HEK293 (cell line): ENCODE measurements at regions not wholly inside any gene's neighbourhood (a gene's known extent, or its start where the extent isn't known, plus 50 kb on each side); places are given as distances from the start of the nearest gene placed in this dataset.

Experiments used
- CTCF ChIA-PET: fragments of 350-600 bp; formaldehyde crosslinking; extraction: SDS; loops from one replicate; lab custom pipeline; 2021; ENCODE audit warnings: antibody characterized with exemption; lab: Yijun Ruan, JAX
- POLR2A ChIA-PET: fragments of 300-600 bp; formaldehyde crosslinking; extraction: SDS; loops from one replicate; lab custom pipeline; 2020; ENCODE audit warnings: antibody characterized with exemption, inconsistent platforms; lab: Yijun Ruan, JAX
- H3K27ac ChIP-seq: fragments of 200-500 bp; sonication (Bioruptor generic); 2 replicates; pipeline ENCODE4 v1.5.1; 2014; ENCODE audit warnings: low read depth, low read length, control low read depth, inconsistent platforms; ENCODE audit errors: extremely low read depth
- H3K36me3 ChIP-seq, 2 experiments: fragments of 200-500 bp in 1 of 2; sonication (Bioruptor generic) in 1 of 2; 1 replicate in 1 of 2; 2 replicates in 1 of 2; pipeline ENCODE4 v1.5.1; 2014 to 2017; ENCODE audit warnings: inconsistent platforms in 2 of 2, low read length in 2 of 2; ENCODE audit not compliant: control insufficient read depth in 2 of 2, insufficient read depth in 1 of 2
- H3K4me1 ChIP-seq: fragments of 200-500 bp; sonication (Bioruptor generic); 2 replicates; pipeline ENCODE4 v1.5.1; 2014; ENCODE audit warnings: mild to moderate bottlenecking, low read length, inconsistent platforms; ENCODE audit not compliant: control insufficient read depth, insufficient read depth
- H3K4me3 ChIP-seq: 2 replicates; pipeline ENCODE4 v1.5.1; 2011; ENCODE audit warnings: low read depth, mild to moderate bottlenecking, control low read depth, low read length, moderate library complexity
- H3K9me3 ChIP-seq: fragments of 200-500 bp; sonication (Bioruptor generic); 2 replicates; pipeline ENCODE4 v1.5.1; 2014; ENCODE audit warnings: low read depth, low read length, inconsistent platforms; ENCODE audit not compliant: control insufficient read depth, insufficient read depth
- BCL11A ChIP-seq: fragments of 450-650 bp; formaldehyde crosslinking; IDR thresholded peaks from 2 replicates; pipeline ENCODE4 v1.5.1; 2016; ENCODE audit warnings: low read depth, missing biosample characterization, missing genetic modification characterization
- HOXC10 ChIP-seq: sonication (generic); formaldehyde crosslinking; IDR thresholded peaks from 2 replicates; pipeline ENCODE4 v1.8.1; 2023; ENCODE audit warnings: mild to moderate bottlenecking, missing genetic modification reagents
- MEIS1 ChIP-seq: sonication (generic); formaldehyde crosslinking; IDR thresholded peaks from 2 replicates; pipeline ENCODE4 v1.8.1; 2022; ENCODE audit warnings: missing genetic modification reagents, mild to moderate bottlenecking, borderline replicate concordance
- MZF1 ChIP-seq: fragments of 450-650 bp; formaldehyde crosslinking; IDR thresholded peaks from 2 replicates; pipeline ENCODE4 v1.5.1; 2017; ENCODE audit warnings: missing biosample characterization, missing genetic modification characterization, borderline replicate concordance
- SALL2 ChIP-seq: fragments of 450-650 bp; formaldehyde crosslinking; IDR thresholded peaks from 2 replicates; pipeline ENCODE4 v1.5.0; 2017; ENCODE audit warnings: missing biosample characterization, mild to moderate bottlenecking, missing genetic modification characterization, borderline replicate concordance
- ZFP41 ChIP-seq: fragments of 450-650 bp; formaldehyde crosslinking; IDR thresholded peaks from 2 replicates; pipeline ENCODE4 v1.5.1; 2016; ENCODE audit warnings: missing biosample characterization, missing genetic modification characterization, borderline replicate concordance
- ZNF214 ChIP-seq: fragments of 450-650 bp; formaldehyde crosslinking; IDR thresholded peaks from 2 replicates; pipeline ENCODE4 v1.5.1; 2017; ENCODE audit warnings: missing biosample characterization, mild to moderate bottlenecking, missing genetic modification characterization, borderline replicate concordance
- ZNF311 ChIP-seq: fragments of 450-650 bp; formaldehyde crosslinking; IDR thresholded peaks from 2 replicates; pipeline ENCODE4 v1.5.1; 2017; ENCODE audit warnings: missing biosample characterization, missing genetic modification characterization, borderline replicate concordance
- ZNF324 ChIP-seq: fragments of 450-650 bp; formaldehyde crosslinking; IDR thresholded peaks from 2 replicates; pipeline ENCODE4 v1.5.1; 2016; ENCODE audit warnings: missing biosample characterization, missing genetic modification characterization
- ZNF423 ChIP-seq: fragments of 450-650 bp; formaldehyde crosslinking; IDR thresholded peaks from 2 replicates; pipeline ENCODE4 v1.5.1; 2016; ENCODE audit warnings: missing biosample characterization, missing genetic modification characterization
- ZNF529 ChIP-seq: fragments of 450-650 bp; formaldehyde crosslinking; IDR thresholded peaks from 2 replicates; pipeline ENCODE4 v1.5.1; 2017; ENCODE audit warnings: missing genetic modification characterization, missing biosample characterization; ENCODE audit not compliant: insufficient replicate concordance
- ZNF549 ChIP-seq: fragments of 450-650 bp; IDR thresholded peaks from 2 replicates; pipeline ENCODE4 v1.5.1; 2018; ENCODE audit warnings: missing biosample characterization, missing genetic modification characterization, mild to moderate bottlenecking, inconsistent platforms, moderate library complexity
- ZNF558 ChIP-seq: fragments of 450-650 bp; formaldehyde crosslinking; IDR thresholded peaks from 2 replicates; pipeline ENCODE4 v1.5.1; 2016; ENCODE audit warnings: missing biosample characterization, missing genetic modification characterization
- ZNF654 ChIP-seq: fragments of 450-650 bp; formaldehyde crosslinking; IDR thresholded peaks from 2 replicates; pipeline ENCODE4 v1.5.1; 2016; ENCODE audit warnings: low read depth, missing biosample characterization, missing genetic modification characterization
- ZNF660 ChIP-seq: fragments of 450-650 bp; IDR thresholded peaks from 2 replicates; pipeline ENCODE4 v1.5.1; 2018; ENCODE audit warnings: missing biosample characterization, mild to moderate bottlenecking, missing genetic modification characterization
- ZNF664 ChIP-seq: fragments of 450-650 bp; formaldehyde crosslinking; IDR thresholded peaks from 2 replicates; pipeline ENCODE4 v1.5.1; 2016; ENCODE audit warnings: missing biosample characterization, missing genetic modification characterization
- ZNF776 ChIP-seq: fragments of 450-650 bp; formaldehyde crosslinking; IDR thresholded peaks from 2 replicates; pipeline ENCODE4 v1.5.0; 2017; ENCODE audit warnings: missing biosample characterization, missing genetic modification characterization, borderline replicate concordance
- ZNF843 ChIP-seq: fragments of 450-650 bp; formaldehyde crosslinking; IDR thresholded peaks from 2 replicates; pipeline ENCODE4 v1.5.1; 2016; ENCODE audit warnings: missing biosample characterization, missing genetic modification characterization
- ZXDB ChIP-seq: fragments of 450-650 bp; formaldehyde crosslinking; IDR thresholded peaks from 2 replicates; pipeline ENCODE4 v1.5.1; 2016; ENCODE audit warnings: missing biosample characterization, missing genetic modification characterization
- TF ChIP-seq, protein P1 (sequence below): fragments of 450-650 bp; formaldehyde crosslinking; IDR thresholded peaks from 2 replicates; pipeline ENCODE4 v1.5.1; 2016; ENCODE audit warnings: missing biosample characterization, missing genetic modification characterization
- TF ChIP-seq, protein P2 (sequence below): fragments of 450-650 bp; formaldehyde crosslinking; IDR thresholded peaks from 2 replicates; pipeline ENCODE4 v1.5.1; 2016; ENCODE audit warnings: missing biosample characterization, missing genetic modification characterization

DNA sequence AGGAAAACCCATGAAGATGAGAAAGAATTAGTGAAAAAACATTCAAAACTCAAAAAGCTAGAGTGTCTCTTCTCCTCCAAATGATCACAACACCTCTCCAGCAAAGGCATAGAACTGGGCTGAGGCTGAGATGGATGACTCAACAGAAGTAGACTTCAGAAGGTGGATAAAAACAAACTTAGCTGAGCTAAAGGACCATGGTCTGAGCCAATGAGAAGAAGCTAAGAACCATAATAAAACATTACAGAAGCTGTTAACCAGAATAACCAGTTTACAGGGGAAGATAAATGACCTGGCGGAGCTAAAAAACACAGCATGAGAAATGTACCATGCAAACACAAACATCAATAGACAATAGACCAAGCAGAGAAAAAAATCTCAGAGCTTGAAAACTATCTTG is 904.1 kb upstream of the MANEA start:
- Histone ChIP-seq H3K27ac (no peak overlapping the region), H3K36me3 (no peaks in the 10 kb centered on the region), H3K4me3 (no peak overlapping the region), H3K9me3 (no peaks in the 10 kb centered on the region), H3K4me1 (no peaks in the 10 kb centered on the region)
- CTCF ChIA-PET = interaction anchor here (0.8 kb wide), 1 partner anchor 20 kb away, joined by 3 read pairs; no protein-coding TSS in a partner anchor
- TF ChIP-seq ZNF423 = no peak
- TF ChIP-seq, protein P1, sequence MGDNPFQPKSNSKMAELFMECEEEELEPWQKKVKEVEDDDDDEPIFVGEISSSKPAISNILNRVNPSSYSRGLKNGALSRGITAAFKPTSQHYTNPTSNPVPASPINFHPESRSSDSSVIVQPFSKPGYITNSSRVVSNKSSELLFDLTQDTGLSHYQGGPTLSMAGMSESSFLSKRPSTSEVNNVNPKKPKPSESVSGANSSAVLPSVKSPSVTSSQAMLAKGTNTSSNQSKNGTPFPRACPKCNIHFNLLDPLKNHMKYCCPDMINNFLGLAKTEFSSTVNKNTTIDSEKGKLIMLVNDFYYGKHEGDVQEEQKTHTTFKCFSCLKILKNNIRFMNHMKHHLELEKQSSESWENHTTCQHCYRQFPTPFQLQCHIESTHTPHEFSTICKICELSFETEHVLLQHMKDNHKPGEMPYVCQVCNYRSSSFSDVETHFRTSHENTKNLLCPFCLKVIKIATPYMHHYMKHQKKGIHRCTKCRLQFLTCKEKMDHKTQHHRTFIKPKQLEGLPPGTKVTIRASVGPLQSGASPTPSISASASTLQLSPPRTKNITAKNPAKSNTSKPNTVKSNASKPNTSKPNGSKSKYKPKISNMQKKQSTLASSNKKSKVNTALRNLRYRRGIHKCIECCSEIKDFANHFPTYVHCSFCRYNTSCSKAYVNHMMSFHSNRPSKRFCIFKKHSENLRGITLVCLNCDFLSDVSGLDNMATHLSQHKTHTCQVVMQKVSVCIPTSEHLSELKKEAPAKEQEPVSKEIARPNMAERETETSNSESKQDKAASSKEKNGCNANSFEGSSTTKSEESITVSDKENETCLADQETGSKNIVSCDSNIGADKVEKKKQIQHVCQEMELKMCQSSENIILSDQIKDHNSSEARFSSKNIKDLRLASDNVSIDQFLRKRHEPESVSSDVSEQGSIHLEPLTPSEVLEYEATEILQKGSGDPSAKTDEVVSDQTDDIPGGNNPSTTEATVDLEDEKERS (tag by site-specific recombination) = no peak
- TF ChIP-seq SALL2 (tag by site-specific recombination) = no peak
- no peak for TF ChIP-seq ZNF324
- POLR2A ChIA-PET = no interaction called here

DNA sequence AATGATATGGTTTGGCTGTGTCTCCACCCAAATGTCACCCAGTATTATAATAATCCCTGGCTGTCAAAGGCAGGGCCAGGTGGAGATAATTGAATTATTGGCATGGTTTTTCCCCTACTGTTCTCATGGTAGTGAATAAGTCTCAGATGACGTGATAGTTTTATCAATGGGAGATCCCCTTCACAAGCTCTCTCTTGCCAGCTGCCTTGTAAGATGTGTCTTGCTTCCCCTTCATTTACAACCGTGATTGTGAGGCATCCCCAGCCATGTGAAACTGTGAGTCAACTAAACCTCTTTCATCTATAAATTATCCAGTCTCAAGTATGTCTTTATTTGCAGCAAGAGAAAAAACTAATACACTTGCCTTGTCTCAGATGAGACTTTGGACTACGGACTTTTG is 907.3 kb upstream of the MANEA start:
- no peak overlapping the region for H3K4me3 ChIP-seq
- CTCF ChIA-PET = interaction anchor here (0.6 kb wide), 1 partner anchor 102 kb away, joined by 5 read pairs; no protein-coding TSS in a partner anchor
- no peaks in the 10 kb centered on the region for H3K9me3 ChIP-seq
- POLR2A ChIA-PET = no interaction called here
- H3K27ac ChIP-seq = no peak overlapping the region
- H3K36me3 ChIP-seq = no peaks in the 10 kb centered on the region
- H3K4me1 ChIP-seq = no peaks in the 10 kb centered on the region
- TF ChIP-seq, protein P2, sequence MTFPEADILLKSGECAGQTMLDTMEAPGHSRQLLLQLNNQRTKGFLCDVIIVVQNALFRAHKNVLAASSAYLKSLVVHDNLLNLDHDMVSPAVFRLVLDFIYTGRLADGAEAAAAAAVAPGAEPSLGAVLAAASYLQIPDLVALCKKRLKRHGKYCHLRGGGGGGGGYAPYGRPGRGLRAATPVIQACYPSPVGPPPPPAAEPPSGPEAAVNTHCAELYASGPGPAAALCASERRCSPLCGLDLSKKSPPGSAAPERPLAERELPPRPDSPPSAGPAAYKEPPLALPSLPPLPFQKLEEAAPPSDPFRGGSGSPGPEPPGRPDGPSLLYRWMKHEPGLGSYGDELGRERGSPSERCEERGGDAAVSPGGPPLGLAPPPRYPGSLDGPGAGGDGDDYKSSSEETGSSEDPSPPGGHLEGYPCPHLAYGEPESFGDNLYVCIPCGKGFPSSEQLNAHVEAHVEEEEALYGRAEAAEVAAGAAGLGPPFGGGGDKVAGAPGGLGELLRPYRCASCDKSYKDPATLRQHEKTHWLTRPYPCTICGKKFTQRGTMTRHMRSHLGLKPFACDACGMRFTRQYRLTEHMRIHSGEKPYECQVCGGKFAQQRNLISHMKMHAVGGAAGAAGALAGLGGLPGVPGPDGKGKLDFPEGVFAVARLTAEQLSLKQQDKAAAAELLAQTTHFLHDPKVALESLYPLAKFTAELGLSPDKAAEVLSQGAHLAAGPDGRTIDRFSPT (tag by site-specific recombination) = no peak
- TF ChIP-seq ZNF776 (tag by site-specific recombination) (no peak), ZNF549 (tag by site-specific recombination) (no peak), MZF1 (tag by site-specific recombination) (no peak), ZNF214 (no peak), ZNF664 (tag by site-specific recombination) (no peak), ZNF654 (tag by site-specific recombination) (no peak), ZXDB (tag by site-specific recombination) (no peak), ZNF558 (tag by site-specific recombination) (no peak), ZNF311 (tag by site-specific recombination) (no peak), BCL11A (tag by site-specific recombination) (no peak), ZNF660 (tag by site-specific recombination) (no peak), ZNF843 (no peak), ZFP41 (tag by site-specific recombination) (no peak), ZNF529 (no peak), MEIS1 (CRISPR knock-in tag) (no peak), HOXC10 (CRISPR knock-in tag) (no peak)
